Central memory CD8-positive, alpha-beta T cell (primary cell): ENCODE measurements at regions not wholly inside any gene's neighbourhood (a gene's known extent, or its start where the extent isn't known, plus 50 kb on each side); places are given as distances from the start of the nearest gene placed in this dataset.

Experiments
- ATAC-seq: fragments of 150-1000 bp; cut with Tn5 transposase; replicated peaks from 2 replicates; pipeline ENCODE4 v1.10.0; 2022; ENCODE audit warnings: mild to moderate bottlenecking, moderate FRiP score, moderate number of reproducible peaks; ENCODE audit not compliant: poor library complexity, severe bottlenecking; ENCODE audit errors: extremely low read depth
- DNase-seq, 2 donors: peaks; one replicate each; pipeline ENCODE4 v3.0.0; 2021; ENCODE audit warnings: low spot score in 2 of 2
- H3K27ac Mint-ChIP-seq: one replicate; pipeline ENCODE4 v1.8.0; 2022; ENCODE audit warnings: low read depth, mild to moderate bottlenecking, moderate library complexity, mixed read lengths
- H3K27me3 Mint-ChIP-seq: one replicate; pipeline ENCODE4 v1.8.0; 2022; ENCODE audit warnings: mixed read lengths
- H3K36me3 Mint-ChIP-seq: one replicate; pipeline ENCODE4 v1.8.0; 2022; ENCODE audit warnings: mild to moderate bottlenecking, moderate library complexity, mixed read lengths; ENCODE audit not compliant: insufficient read depth
- H3K4me1 Mint-ChIP-seq: one replicate; pipeline ENCODE4 v1.8.0; 2022; ENCODE audit warnings: mixed read lengths
- H3K4me3 Mint-ChIP-seq: one replicate; pipeline ENCODE4 v1.8.0; 2022; ENCODE audit warnings: mild to moderate bottlenecking, moderate library complexity, mixed read lengths
- H3K9me3 Mint-ChIP-seq: one replicate; pipeline ENCODE4 v1.8.0; 2022; ENCODE audit warnings: mixed read lengths

DNA sequence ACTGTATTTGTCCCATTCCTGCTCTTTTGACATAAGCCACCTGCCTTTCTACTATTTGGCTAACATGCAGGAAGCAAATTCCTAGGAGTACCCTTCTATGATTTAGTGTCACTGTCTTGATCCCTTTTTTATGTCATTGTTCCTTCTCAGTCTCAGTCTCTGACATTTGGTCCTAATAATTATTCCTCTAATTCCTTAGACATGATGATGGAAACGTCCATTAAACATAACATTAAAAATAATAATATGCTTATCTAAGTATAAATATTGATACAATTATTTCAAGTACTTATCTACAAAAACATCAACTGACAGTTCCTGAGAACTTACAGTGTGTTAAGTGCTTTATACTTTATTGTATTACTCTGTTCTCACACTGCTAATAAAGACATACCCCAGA lies 857.0 kb upstream of the LCORL start:
- Mint-ChIP-seq H3K27ac (no peak overlapping the region), H3K4me1 (no peaks in the 10 kb centered on the region), H3K27me3 (no peaks in the 10 kb centered on the region), H3K4me3 (no peak overlapping the region), H3K9me3 (peaks cover 28% of the 10 kb centered on the region), H3K36me3 (peaks cover 3% of the 10 kb centered on the region)
- DNase-seq (no peak), ATAC-seq (no peak)

- Mint-ChIP-seq H3K9me3 (peaks cover 10% of the 10 kb centered on the region), H3K36me3 (no peaks in the 10 kb centered on the region), H3K4me3 (no peak overlapping the region), H3K27ac (no peak overlapping the region), H3K27me3 (no peaks in the 10 kb centered on the region), H3K4me1 (no peaks in the 10 kb centered on the region)
- DNase-seq = no peak
- no peak for ATAC-seq
Measured at GRCh38 chr4:18869166-18869565, 847.6 kb upstream of the LCORL start.

GRCh38 chr4:18860836-18861530 lies 839.4 kb upstream of the LCORL start:
- Mint-ChIP-seq H3K4me1 (no peaks in the 10 kb centered on the region), H3K9me3 (peaks cover 11% of the 10 kb centered on the region), H3K4me3 (no peak overlapping the region), H3K36me3 (no peaks in the 10 kb centered on the region), H3K27me3 (no peaks in the 10 kb centered on the region), H3K27ac (no peak overlapping the region)
- DNase-seq (no peak), ATAC-seq (no peak)

DNA sequence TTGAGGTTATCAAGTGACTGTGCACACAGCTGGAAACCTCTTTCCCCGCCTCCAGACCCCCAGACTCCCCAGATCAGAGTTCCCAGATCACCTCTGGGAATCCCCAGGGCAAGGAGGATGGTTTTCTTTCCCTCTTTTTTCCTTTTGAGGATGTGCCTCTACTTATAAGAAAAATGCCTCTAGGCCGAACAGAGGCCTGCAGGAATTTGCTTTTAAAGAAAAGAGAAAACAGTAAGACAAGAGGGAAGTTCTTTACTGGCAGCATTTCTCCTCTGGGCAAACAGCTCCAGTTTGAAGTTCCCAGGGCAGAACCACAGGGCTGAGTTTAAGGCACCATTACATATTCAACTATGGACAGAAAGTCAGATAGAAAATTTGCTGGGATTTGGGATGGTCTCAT lies 837.9 kb upstream of the LCORL start:
- Mint-ChIP-seq H3K36me3 (no peaks in the 10 kb centered on the region), H3K9me3 (peaks cover 22% of the 10 kb centered on the region), H3K4me3 (no peak overlapping the region), H3K27me3 (no peaks in the 10 kb centered on the region), H3K4me1 (no peaks in the 10 kb centered on the region), H3K27ac (no peak overlapping the region)
- DNase-seq (no peak), ATAC-seq (no peak)

- H3K4me3 Mint-ChIP-seq = no peak overlapping the region
- H3K9me3 Mint-ChIP-seq = peaks cover 19% of the 10 kb centered on the region
- no peaks in the 10 kb centered on the region for H3K36me3 Mint-ChIP-seq
- no peak overlapping the region for H3K27ac Mint-ChIP-seq
- H3K27me3 Mint-ChIP-seq = no peaks in the 10 kb centered on the region
- no peak for ATAC-seq
- no peaks in the 10 kb centered on the region for H3K4me1 Mint-ChIP-seq
- DNase-seq = no peak
Measured at GRCh38 chr4:18858229-18858922, 836.8 kb upstream of the LCORL start.

- Mint-ChIP-seq H3K4me1 (no peaks in the 10 kb centered on the region), H3K27me3 (no peaks in the 10 kb centered on the region), H3K4me3 (no peak overlapping the region), H3K36me3 (no peaks in the 10 kb centered on the region), H3K27ac (no peak overlapping the region), H3K9me3 (peaks cover 41% of the 10 kb centered on the region)
- ATAC-seq = no peak
- no peak for DNase-seq
Measured at GRCh38 chr4:18850867-18851266, 829.3 kb upstream of the LCORL start.

DNA sequence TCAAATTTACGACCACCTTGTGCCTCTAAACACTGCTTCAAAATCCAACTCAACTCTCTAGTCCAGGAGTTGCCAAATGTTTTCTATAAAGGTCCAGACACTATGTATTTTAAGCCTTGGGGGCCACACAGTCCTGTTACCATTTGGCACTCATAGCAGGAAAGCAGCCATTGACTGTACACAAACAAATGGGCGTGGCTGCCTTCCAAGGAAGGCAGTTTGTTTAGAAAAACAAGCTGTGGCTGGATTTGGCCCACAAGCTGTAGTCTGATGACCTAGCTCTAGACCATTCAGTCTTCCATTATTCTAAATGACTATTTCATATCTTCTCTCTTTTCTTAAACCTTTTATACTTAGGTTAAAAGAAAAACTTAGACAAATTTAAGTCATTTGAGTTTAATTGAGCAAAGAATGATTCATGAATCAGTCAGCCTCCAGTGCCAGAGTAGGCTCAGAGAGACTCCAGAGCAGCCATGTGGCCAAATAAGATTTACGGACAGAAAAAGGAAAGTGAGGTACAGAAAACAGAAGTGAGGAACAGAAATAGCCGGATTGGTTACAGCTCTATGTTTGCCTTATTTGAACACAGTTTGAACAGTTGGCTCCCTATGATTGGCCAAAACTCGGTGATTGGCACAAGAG lies 825.8 kb upstream of the LCORL start:
- Mint-ChIP-seq H3K9me3 (peaks cover 38% of the 10 kb centered on the region), H3K36me3 (no peaks in the 10 kb centered on the region)

GRCh38 chr4:18846313-18846712 lies 824.8 kb upstream of the LCORL start:
- Mint-ChIP-seq H3K4me1 (no peaks in the 10 kb centered on the region), H3K9me3 (peaks cover 43% of the 10 kb centered on the region)

More for the DNA sequence above, 825.8 kb upstream of the LCORL start:
- no peak for ATAC-seq
- DNase-seq = no peak
- Mint-ChIP-seq H3K27me3 (no peaks in the 10 kb centered on the region), H3K27ac (no peak overlapping the region), H3K4me3 (no peak overlapping the region), H3K4me1 (no peaks in the 10 kb centered on the region)

GRCh38 chr4:18844726-18845125 lies 823.2 kb upstream of the LCORL start:
- DNase-seq (no peak), ATAC-seq (no peak)
- H3K36me3 Mint-ChIP-seq = no peaks in the 10 kb centered on the region
- peaks cover 38% of the 10 kb centered on the region for H3K9me3 Mint-ChIP-seq
- no peaks in the 10 kb centered on the region for H3K4me1 Mint-ChIP-seq
- H3K4me3 Mint-ChIP-seq = no peak overlapping the region
- no peaks in the 10 kb centered on the region for H3K27me3 Mint-ChIP-seq
- no peak overlapping the region for H3K27ac Mint-ChIP-seq

More at GRCh38 chr4:18846313-18846712, 824.8 kb upstream of the LCORL start:
- ATAC-seq (no peak), DNase-seq (no peak)
- Mint-ChIP-seq H3K4me3 (no peak overlapping the region), H3K27me3 (no peaks in the 10 kb centered on the region), H3K27ac (no peak overlapping the region), H3K36me3 (no peaks in the 10 kb centered on the region)

GRCh38 chr4:18842431-18842830 lies 820.9 kb upstream of the LCORL start:
- DNase-seq = no peak
- no peak for ATAC-seq
- H3K27ac Mint-ChIP-seq = no peak overlapping the region
- no peaks in the 10 kb centered on the region for H3K4me1 Mint-ChIP-seq
- H3K36me3 Mint-ChIP-seq = no peaks in the 10 kb centered on the region
- peaks cover 23% of the 10 kb centered on the region for H3K9me3 Mint-ChIP-seq
- H3K27me3 Mint-ChIP-seq = no peaks in the 10 kb centered on the region
- no peak overlapping the region for H3K4me3 Mint-ChIP-seq

- Mint-ChIP-seq H3K4me1 (no peaks in the 10 kb centered on the region), H3K4me3 (no peak overlapping the region), H3K36me3 (no peaks in the 10 kb centered on the region), H3K9me3 (peaks cover 19% of the 10 kb centered on the region), H3K27me3 (no peaks in the 10 kb centered on the region), H3K27ac (no peak overlapping the region)
- ATAC-seq (no peak), DNase-seq (no peak)
Measured at GRCh38 chr4:18840481-18840880, 818.9 kb upstream of the LCORL start.

DNA sequence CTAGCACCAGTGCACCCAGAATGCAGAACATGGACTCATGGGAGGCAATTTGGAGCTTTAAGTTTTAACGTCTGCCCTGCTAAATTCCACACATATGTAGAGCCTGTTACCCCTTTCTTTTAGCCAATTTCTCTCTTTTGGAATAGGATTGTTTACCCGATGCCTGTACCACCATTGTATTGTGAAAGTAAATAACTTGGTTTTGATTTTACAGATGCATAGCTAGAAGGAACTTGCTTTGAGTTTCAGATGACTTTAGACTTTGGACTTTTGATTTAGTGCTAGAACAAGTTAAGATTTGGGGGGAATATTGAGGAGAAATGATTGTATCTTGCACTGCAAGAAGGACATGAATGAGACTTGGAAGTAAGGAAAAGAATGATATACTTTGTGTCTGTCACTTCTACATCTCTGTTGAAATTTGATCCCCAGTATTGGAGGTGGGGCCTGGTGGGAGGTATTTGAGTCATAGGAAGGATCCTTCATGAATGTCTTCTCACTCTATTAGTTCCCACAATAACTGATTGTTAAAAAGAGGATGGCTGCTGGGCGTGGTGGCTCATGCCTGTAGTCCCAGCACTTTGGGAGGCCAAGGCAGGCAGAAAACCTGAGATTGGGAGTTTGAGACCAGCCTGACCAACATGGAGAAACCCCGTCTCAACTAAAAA lies 794.8 kb upstream of the LCORL start:
- DNase-seq (no peak), ATAC-seq (no peak)
- H3K36me3 Mint-ChIP-seq = no peaks in the 10 kb centered on the region
- H3K9me3 Mint-ChIP-seq = peaks cover 8% of the 10 kb centered on the region
- H3K4me1 Mint-ChIP-seq = no peaks in the 10 kb centered on the region
- no peak overlapping the region for H3K4me3 Mint-ChIP-seq
- no peak overlapping the region for H3K27ac Mint-ChIP-seq
- H3K27me3 Mint-ChIP-seq = no peaks in the 10 kb centered on the region
